ENCODE measurements at regions not wholly inside any gene's neighbourhood (a gene's known extent, or its start where the extent isn't known, plus 50 kb on each side); places are given as distances from the start of the nearest gene placed in this dataset.
"Not testable (repeated sequence)": the region's sequence is repeated elsewhere in the genome, so short reads cannot be mapped to it uniquely, and the experiment has no call there.

DNA sequence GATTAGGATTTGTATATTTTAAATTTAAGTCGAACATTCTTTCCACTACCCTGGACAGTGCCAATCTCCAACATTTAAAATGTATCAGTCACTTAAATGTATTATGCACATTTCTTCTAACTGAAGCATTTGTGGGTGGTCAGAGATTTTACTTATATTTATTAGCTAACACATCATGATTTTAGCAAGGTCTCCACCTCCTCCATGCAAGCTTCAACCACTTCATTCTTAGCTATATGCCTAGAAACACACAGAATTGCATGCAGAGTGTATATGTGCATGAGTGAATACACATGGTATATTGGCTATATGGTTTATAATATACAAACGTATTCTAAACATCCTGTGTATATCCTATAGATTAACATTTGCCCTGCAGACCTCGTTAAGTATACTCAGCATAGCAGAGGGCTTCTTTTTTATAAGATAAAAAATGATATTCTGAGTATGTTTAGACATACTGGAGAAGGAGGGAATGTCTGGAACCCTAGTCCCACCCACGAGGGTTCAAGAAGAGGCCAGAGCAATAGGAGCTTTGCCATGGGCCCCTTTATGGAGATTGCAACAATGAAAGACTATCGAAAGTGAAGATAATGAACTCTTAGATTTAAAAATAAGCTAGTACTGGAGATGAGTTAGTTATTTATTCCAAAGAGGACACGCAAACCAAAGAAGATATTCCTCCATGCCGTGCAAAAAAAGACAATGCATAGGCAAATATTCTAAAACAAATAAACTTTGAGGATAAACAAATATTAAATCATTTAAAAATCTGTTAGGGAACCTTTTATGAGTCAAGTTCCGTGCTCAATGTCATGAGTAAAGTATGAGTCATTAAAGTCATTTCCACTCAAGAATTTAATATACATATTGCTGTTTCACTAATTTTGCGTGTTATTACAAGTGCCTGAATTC is 480.4 kb downstream of the SIPA1L2 start:
- no peak for FAIRE-seq

DNA sequence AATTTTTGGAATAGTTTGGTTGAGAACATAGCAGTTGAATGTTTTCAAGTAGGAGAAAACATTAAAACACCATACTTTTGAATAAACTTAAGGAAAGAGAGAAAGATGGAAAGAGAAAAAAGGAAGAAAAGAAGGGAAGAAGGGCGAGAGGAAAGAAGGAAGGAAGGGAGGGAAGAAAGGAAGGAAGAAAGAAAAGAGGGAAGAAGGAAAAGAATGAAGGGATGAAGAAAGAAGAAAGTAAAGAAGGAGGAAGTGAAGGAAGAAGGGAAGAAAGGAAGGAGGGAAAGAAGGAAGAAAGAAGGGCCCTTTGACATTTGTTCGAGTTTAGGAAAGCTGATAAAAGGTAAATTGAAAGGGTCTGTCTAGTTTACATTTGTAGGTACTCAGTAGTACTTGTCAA is 482.7 kb downstream of the SIPA1L2 start:
- FAIRE-seq: no peak

DNA sequence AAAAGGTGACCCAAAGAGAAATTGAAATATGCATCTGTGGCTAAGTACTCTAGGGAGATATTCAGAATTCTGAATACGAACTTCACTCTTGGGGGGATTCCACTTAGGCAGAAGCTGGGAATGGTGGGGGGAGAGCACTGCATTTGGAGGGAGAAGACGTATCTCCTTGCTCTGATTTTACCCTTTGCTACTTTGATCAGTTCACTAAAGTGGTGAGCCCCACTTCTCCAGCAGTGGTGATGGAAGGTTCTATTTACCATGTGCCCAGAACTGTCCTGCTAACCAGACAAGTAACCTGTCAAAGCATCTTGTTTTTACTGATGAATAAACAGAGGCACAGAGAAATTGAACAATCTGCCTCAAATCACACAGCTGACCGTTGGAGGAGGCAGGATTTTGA is 483.4 kb downstream of the SIPA1L2 start:
- no peak for FAIRE-seq

DNA sequence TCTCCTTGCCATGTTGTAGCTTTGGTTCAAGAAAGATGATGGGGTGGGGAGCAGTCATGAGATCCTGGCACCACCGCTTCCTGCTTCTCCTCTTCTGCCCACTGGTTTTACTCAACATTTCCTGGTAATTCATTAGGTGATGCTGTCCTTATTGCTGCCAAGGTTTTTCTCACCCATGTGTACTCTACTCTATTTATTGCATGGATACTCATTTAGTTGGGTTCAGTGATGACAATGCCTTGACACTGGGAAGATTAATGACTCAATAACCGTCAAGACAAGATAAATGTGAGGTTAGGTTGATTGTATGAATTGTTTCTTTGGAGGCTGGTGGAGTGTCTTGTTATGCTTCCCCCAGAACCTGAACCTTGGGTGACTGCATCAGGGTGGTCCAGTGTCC is 484.2 kb downstream of the SIPA1L2 start:
- no peak for FAIRE-seq

DNA sequence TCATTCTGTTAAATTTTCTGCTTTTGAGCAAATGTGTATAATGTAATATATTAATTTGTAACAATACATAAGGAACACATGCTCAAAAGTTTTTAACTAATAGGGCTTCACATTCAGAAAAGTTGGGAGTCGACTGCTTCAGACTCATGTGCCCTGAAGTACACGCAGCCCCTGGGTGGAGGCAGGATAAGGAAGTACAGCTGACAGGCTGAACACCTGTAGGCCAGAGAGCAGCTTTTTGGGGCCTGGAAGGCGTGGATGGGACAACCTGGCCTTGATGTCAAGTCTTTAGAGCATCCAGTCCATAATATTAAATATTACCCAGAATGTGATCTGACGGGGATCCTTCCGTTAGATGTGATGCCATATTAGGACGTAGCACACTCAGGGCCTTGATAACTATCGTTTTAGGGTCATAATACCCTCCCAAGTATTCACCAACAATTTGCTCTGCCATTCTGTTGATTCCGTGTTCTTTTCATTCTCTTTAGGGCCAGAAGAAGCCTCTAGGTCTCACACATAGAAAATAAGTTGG is 485.2 kb downstream of the SIPA1L2 start:
- no peak for FAIRE-seq

DNA sequence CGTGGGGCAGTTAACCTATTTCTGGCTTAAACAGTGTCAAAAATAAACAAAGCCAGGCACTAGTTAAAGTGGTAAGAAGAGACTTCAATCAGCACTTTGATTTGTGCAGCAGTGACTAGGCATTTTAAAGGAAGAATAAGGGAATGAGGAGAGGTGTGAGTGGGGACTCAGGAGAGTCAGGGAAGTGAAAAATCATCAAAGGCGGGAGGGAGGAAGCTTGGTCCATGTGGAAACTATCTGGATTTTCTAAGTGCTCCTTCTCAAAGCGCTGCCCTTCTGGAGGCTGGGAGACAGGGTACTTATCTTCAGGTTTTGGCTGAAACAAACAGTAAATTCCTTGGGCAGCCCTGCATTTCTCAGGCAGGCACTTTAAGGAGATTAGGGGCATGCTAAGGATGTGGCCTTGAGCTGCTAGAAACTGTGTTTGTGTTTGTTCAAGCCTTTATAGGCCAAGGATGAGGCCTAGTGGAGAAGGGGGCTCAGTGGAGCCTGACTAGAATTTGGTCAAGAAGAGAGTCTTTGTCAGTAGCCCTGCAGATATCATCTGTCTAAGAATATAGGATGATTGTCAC is 486.5 kb downstream of the SIPA1L2 start:
- FAIRE-seq: no peak

DNA sequence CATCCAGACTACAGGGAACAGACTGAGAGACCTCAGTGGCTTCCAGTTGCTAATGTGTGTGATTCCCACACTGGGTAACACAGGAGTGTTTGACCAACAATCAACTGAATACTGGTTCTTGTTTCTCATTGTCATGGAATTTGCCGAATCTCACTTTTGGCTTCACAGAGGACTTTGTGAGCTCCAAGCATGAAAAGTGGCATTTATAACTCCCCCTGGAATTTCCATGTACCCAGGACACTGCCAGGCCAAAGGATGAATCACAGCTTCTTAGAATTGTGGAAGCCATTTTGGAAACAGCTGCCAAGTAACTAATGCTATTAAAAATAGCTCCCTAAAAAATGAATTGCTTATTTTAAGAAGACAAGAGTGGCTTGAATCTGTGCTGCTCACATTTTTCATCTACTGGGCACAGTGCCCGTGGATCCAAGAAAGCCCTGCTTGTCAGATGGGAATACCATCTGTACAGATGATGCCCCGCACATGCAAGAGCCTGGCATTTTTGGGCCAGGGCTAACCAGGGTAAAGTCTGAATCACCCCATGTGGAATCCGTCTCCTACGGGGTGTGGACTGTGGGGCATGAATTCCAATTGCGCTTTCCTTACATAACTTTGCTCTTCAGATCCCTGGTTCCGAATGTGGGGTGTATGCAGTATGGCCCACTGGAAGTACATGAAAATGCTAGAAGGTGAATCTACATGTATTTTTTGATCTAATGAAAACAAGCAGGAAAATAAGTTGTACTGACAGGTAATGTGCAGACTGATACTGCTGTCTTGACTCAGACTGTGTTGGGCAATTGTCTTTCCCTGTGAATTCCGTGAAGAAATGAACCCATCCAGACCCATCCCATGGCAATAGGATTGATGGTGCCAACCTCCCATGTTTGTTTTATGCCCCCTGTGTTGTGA is 487.3 kb downstream of the SIPA1L2 start:
- FAIRE-seq: no peak

DNA sequence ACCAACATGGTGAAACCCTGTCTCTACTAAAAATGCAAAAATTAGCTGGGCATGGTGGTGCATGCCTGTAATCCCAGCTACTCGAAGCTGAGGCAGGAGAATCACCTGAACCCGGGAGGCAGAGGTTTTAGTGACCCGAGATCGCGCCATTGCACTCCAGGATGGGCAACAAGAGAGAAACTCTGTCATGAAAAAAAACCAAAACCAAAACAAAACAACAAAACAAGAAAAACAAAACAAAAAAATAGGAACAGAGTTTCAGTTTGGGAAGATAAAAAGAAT is 488.8 kb downstream of the SIPA1L2 start:
- not testable (repeated sequence) for FAIRE-seq

DNA sequence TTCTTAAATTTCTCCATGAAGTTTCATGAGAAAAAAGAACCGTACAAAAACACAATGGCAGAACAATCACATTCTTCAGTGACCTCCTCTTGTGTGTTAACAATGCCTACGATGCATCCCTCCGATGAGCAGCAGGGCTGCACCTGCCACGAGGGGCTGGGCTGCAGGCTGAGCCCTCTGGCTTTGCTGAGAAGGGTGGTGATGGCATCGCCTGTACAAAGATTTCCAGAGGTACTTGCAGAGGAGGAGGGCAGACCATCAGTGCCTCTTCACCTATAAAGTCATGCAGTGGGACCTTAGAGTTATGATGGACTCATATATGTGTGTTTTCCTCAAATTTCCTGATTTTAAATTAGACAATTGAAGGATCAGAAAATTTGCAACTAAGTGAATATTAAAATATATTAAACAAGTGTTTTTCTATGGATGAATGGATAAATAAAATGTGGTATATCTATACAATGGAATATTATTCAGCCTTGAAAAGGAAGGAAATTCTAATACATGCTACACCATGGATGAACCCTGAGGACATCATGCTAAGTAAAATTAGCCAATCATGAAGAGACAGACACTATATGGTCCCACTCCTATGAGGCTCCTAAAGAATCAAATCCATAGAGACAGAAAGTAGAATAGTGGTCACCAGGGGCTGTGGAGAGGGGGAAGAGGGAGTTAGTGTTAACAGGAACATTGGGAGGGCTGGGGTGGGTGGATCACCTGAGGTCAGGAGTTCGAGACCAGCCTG is 489.3 kb downstream of the SIPA1L2 start:
- no peak for FAIRE-seq

DNA sequence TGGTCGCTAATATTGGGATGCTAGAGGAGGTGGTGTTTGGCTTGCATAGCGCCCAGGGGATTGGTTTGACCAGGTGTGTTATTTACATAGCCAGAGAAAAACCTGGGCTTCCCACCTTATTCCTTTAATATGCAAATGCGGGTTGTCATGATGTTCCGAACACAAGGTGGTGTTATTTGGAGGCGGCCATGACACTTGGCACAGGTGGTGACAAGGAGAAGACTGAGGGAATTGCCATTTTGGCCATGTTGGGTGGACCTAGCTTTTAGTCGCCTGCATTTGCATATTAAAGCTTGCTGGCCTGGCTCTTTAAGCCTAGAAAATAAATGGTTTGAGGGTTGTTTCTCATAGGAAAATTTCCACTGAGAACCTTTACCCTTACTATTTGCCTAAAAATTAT is 490.5 kb downstream of the SIPA1L2 start:
- FAIRE-seq: no peak

DNA sequence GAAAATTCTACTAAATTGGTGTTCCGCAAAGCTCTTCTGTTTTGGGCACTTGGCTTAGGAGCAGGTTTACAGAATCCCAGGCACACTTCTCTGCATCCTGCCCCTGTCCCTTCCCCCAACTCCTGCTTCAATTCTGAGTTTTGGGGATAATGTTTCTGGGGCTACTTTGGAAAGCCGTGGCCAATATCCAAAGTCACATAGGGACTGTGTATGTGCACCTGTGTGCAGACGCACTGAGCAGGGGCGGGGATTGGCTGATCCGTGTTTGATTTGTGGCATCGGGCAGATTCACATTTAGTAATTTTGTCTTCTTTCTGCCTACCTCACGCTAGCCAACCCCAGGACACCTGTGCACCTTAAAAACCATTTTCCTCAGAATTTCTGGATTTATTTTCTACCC is 491.9 kb downstream of the SIPA1L2 start:
- no peak for FAIRE-seq

DNA sequence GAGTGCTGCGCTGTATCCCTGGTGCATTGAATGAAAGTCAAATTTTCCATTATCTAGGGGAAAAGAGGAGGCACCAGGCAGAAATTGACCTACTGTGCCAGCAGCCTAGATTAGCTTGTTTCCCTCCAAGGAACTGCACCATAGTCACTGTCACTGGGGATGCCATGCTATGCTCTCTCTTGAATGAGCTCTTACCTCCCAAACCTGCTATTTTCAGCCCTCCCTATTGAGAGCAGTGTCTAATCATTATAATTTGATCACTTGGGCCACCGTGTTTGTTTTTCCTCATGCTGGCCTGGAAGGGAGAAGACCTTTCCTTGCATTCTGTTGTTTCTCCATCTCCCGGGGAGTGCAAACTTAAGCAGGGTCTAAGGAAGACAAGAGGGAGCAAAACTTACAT is 492.9 kb downstream of the SIPA1L2 start:
- no peak for FAIRE-seq

DNA sequence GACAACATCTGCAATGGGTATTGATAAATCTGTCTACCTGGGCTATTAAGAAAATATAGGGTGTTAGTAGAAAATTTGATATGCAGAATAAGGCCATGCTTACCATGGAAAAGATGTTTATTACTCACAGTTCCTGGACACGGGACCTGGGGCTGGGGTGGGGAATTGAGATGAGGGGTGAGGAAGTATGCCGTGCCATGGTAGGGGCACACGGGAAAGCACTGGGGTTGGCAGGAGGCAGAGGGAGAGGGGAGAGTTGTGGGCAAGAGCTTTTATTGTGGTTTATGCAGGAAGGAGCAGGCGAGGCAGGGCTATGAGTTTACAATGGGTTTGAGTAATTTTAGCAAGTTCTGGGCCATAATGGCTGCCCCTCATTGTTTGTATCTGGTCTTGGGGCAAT is 493.8 kb downstream of the SIPA1L2 start:
- FAIRE-seq: no peak

DNA sequence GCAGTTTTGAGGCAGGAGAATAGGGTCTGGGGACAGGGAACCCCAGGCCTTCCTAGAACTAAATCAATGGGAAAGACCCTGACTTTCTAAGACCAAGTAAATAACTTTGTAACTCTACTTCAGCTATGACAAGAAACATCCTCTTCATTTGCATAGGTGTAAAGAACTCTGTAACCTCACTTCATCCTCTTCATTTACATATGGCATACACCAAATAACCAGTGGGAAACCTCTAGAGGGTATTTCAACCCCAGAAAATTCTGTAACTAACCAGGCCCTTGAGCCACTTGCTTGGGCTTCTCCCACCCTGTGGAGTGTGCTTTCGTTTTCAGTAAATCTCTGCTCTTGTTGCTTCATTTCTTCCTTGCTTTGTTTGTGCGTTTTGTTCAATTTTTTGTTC is 495.6 kb downstream of the SIPA1L2 start:
- FAIRE-seq: no peak

DNA sequence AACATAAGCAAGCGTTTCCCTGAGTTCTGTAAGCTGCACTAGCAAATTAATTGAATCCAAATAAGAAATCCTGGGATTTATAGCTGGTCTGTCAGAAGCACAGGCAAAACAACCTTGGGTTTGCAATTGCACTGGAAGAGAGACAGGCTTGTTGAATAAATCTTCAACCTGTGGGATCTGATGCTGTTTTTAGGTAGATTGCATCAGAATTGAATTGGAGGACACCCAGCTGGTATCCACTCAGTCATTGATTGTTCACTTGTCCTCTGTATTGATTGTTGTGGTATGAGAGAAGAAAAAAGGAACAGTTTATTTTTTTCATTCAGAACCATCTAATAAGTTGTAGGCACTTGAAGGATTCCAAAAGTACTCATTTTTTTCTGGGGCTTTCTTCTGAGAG is 497.4 kb downstream of the SIPA1L2 start:
- FAIRE-seq: no peak

DNA sequence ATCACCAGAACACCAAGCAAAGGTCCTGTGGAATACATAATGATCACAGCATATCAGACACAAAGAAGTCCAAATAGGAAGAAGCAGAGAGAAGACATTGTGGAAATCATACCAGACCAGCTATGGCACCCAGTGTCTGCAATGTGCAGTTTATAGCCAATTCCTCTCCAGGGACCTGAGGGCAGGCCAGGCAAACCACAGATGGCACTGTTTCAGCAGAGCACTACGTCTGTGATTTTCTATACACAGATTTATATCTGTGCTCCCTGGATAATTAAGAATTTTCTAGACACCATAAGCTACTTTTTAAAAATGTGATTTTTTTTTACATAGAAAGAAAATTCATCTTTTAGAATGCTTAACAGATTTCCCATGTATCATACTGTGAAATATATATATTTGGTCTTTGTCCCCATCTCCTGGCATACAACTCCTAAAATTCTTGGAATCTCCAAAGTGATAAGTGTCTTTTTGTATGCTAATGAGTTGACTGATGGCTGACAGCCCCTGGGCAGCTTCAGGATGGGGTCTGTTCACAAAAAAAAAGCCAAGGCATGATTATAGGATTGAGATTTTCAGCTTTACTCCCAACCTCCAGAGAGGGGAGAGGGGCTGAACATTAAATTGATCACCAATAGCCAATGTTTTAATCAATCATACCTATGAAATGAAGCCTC is 498.1 kb downstream of the SIPA1L2 start:
- no peak for FAIRE-seq

DNA sequence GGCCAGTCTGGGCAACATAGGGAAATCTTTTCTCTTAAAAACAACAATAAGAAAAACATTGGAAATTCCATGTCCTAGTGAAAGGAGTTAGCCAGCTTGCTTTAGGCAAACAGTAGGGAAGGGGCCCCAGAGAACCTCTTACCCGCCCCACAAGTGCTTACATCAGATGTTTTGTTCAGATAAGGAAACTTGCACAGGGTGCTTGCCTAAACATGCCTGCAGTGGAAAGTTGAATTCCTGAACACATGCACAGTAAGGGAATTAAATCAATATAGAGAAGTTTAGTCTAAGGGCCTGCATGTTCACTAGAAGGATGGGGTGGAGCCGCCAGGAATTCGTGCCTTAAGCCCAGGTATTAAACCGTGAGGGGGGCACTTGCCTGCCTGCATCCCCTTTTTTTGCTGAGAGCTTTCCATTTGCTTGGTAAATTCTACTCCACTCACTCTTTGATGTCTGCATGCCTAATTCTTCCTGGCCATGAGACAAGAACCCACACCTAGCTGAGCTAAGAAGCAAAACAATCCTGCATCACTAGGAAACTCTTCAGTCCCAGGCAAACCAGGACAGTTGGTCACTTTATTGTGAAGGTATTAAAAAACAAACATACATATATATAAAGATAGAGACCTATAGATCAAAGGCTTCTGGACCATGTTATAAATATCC is 499.0 kb downstream of the SIPA1L2 start:
- FAIRE-seq: no peak

DNA sequence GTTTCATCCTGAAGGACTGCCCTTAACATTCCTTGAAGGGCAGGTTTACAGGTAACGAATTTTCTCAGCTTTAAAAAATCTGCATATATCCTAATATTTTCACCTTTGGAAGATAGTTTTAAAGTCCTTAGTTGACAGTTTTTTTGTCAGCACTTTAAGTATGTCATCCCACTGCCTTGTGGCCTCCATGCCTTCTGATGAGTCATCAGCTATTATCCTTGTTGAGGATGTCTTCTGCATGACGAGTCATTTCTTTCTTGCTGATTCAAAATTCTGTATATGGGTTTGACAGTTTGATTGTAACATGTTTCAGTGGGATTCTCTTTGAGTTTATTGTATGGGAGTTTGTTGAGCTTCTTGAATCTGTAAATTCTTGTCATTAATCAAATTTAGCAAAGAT is 500.6 kb downstream of the DISC1 start:
- no peak for FAIRE-seq

DNA sequence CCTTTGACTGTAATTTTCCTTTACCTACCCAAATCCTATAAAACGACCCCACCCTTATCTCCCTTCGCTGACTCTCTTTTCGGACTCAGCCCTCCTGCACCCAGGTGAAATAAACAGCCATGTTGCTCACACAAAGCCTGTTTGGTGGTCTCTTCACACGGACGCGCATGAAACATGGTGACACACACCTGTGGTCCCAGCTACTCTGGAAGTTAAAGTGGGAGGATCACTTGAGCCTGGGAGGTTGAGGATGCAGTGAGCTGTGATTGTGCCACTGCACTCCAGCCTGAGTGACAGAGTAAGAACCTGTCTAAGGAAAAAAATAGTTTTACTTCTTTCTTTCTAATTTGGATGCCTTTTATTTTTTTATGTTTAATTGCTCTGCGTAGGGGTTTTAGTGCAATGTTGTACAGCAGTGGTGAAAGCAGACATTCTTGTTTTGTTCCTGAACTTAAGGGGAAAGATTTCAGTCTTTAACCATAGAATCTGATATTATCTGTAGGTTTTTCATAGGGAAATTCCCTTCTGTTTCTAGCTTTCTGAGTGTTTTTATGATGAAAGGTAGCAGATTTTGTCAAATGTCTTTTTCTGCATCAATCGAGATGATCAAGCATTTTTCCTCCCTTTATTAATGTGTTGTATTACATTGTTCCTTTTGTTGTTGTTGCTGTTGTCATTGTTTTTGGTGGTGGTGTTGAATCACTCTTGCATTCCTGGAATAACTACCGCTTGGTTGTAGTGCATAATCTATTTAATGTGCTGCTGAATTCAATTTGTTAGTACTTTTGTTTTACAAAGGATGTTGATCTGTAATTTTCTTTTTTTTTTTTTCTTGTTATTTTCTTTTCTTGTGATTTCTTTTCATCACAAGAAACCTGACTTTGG is 497.4 kb downstream of the DISC1 start:
- no peak for FAIRE-seq

DNA sequence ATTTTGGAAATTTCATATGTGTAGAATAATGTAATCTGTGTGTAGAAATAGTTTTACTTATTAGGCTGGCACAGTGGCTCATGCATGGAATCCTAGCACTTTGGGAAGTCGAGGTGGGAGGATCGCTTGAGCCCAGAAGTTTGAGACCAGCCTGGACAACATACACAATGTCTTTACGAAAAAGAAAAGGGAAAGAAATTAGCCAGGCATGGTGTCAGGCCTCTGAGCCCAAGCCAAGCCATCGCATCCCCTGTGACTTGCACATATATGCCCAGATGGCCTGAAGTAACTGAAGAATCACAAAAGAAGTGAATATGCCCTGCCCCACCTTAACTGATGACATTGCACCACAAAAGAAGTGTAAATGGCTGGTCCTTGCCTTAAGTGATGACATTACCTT is 491.3 kb downstream of the DISC1 start:
- FAIRE-seq: not testable (repeated sequence)

DNA sequence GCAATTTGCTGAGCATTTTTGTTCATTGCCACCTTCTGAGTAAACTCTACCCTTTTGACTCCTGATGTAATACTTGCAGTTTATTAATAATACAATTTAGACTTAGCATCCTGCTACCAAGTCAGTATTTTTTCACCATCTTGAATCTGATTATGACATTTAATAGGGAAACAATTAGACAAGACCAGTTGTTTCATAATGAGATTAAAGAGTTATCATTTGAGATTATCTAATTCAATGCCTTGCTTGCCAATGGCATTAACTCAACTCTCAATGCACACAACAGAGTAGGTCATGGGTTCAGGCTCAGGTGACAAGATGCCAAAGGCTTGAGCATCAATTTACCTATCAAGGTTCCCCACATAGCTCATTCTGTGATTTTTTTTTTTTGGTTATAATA is 488.4 kb downstream of the DISC1 start:
- FAIRE-seq: no peak

Measured in TTC549 (cell line).